ENCODE measurements at regions not wholly inside any gene's neighbourhood (a gene's known extent, or its start where the extent isn't known, plus 50 kb on each side); places are given as distances from the start of the nearest gene placed in this dataset.

DNA sequence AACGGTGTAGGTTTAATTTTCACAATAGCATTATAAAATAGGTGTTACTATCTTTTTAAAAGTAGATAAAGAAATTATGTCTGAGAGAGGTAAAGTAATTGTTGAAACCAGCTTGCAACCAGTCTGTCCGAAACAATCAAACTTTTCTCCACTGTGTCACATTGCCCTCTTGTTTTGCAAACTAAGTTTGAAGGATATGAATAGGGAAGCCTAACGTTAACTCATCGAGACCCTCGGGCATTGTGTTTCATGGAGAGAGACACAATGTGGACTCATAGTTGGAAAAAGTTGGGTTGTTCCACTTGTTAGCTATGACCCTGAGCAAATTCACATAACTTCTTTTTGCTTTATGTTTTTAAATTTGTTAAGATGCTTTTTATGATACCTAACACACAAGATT is 254.4 kb upstream of the IMPG1 start:
- TF ChIP-seq POLR2A (IDR thresholded peaks at IDR 0.05): no peak
- TF ChIP-seq, protein P1, sequence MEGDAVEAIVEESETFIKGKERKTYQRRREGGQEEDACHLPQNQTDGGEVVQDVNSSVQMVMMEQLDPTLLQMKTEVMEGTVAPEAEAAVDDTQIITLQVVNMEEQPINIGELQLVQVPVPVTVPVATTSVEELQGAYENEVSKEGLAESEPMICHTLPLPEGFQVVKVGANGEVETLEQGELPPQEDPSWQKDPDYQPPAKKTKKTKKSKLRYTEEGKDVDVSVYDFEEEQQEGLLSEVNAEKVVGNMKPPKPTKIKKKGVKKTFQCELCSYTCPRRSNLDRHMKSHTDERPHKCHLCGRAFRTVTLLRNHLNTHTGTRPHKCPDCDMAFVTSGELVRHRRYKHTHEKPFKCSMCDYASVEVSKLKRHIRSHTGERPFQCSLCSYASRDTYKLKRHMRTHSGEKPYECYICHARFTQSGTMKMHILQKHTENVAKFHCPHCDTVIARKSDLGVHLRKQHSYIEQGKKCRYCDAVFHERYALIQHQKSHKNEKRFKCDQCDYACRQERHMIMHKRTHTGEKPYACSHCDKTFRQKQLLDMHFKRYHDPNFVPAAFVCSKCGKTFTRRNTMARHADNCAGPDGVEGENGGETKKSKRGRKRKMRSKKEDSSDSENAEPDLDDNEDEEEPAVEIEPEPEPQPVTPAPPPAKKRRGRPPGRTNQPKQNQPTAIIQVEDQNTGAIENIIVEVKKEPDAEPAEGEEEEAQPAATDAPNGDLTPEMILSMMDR (IDR thresholded peaks at IDR 0.05): no peak
